ENCODE measurements at regions not wholly inside any gene's neighbourhood (a gene's known extent, or its start where the extent isn't known, plus 50 kb on each side); places are given as distances from the start of the nearest gene placed in this dataset.

DNA sequence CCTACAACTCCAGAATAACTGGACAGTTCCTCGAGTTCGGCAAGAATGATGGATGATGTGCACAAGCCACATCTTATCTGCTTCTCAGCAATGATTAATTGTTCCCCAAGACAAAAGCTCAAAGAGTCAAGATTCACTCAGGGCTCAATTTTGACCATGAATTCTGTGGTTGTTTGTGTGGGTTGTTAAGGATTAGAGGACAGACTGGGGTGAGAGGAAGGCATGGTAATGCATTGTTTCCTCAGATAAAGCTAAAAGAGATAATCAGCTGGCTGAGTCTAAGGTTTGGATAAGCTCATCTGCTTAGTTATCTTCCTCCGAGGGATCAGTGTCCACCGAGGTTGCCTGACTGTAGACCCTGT is 161.0 kb downstream of the CPEB2 start:
- TF ChIP-seq, protein P1, sequence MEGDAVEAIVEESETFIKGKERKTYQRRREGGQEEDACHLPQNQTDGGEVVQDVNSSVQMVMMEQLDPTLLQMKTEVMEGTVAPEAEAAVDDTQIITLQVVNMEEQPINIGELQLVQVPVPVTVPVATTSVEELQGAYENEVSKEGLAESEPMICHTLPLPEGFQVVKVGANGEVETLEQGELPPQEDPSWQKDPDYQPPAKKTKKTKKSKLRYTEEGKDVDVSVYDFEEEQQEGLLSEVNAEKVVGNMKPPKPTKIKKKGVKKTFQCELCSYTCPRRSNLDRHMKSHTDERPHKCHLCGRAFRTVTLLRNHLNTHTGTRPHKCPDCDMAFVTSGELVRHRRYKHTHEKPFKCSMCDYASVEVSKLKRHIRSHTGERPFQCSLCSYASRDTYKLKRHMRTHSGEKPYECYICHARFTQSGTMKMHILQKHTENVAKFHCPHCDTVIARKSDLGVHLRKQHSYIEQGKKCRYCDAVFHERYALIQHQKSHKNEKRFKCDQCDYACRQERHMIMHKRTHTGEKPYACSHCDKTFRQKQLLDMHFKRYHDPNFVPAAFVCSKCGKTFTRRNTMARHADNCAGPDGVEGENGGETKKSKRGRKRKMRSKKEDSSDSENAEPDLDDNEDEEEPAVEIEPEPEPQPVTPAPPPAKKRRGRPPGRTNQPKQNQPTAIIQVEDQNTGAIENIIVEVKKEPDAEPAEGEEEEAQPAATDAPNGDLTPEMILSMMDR (IDR thresholded peaks at IDR 0.05 in 8 of 11, conservative IDR thresholded peaks at IDR 0.05 in 3 of 11), result no peak
- no peak for TF ChIP-seq POLR2A (IDR thresholded peaks at IDR 0.05)
